IMR-90 (cell line): ENCODE measurements at regions not wholly inside any gene's neighbourhood (a gene's known extent, or its start where the extent isn't known, plus 50 kb on each side); places are given as distances from the start of the nearest gene placed in this dataset.

Experiments
- ATAC-seq: fragments of 200-7000 bp; cut with Tn5 transposase; 2 replicates; pipeline ENCODE4 v1.9.1; 2020; ENCODE audit warnings: low read depth, mild to moderate bottlenecking, moderate library complexity
- BruUV-seq: library from RNA; stranded (reverse); fragments of 400-500 nt; replicated peaks from 2 replicates; lab custom pipeline; 2021; lab: Mats Ljungman, UMichigan
- CTCF ChIA-PET: fragments of 300-600 bp; formaldehyde crosslinking; extraction: SDS; loops from one replicate; lab custom pipeline; 2021; ENCODE audit warnings: antibody characterized with exemption; lab: Yijun Ruan, JAX
- POLR2A ChIA-PET: fragments of 300-600 bp; sonication (Branson Sonifier 250); formaldehyde crosslinking; loops from one replicate; lab custom pipeline; 2022; ENCODE audit warnings: antibody characterized with exemption; ENCODE audit not compliant: unreplicated experiment; lab: Charles Lee
- DNase-seq: peaks from one replicate; pipeline ENCODE4 v3.0.0; 2013
- H2AFZ ChIP-seq: replicated peaks from 2 replicates; pipeline ENCODE3; 2013; ENCODE audit warnings: low read length, mild to moderate bottlenecking; ENCODE audit not compliant: poor library complexity
- H2AK5ac ChIP-seq: 2 replicates; pipeline ENCODE4 v1.6.1; 2013; ENCODE audit warnings: low read depth, low read length, inconsistent platforms
- H2AK9ac ChIP-seq: replicated peaks from 2 replicates; pipeline ENCODE3; 2013; ENCODE audit warnings: mild to moderate bottlenecking, low read depth, low read length, moderate library complexity; ENCODE audit not compliant: poor library complexity
- H2BK120ac ChIP-seq: 2 replicates; pipeline ENCODE4 v1.6.1; 2013; ENCODE audit warnings: low read depth, low read length, inconsistent platforms
- H2BK15ac ChIP-seq: 3 replicates; pipeline ENCODE4 v1.6.1; 2013; ENCODE audit warnings: low read depth, low read length, inconsistent platforms
- H2BK20ac ChIP-seq: 2 replicates; pipeline ENCODE4 v1.6.1; 2013; ENCODE audit warnings: low read depth, mild to moderate bottlenecking, inconsistent platforms, low read length, moderate library complexity
- H2BK5ac ChIP-seq: 2 replicates; pipeline ENCODE4 v1.6.1; 2013; ENCODE audit warnings: mild to moderate bottlenecking, low read depth, low read length, inconsistent platforms; ENCODE audit not compliant: poor library complexity, severe bottlenecking
- H3K14ac ChIP-seq: replicated peaks from 2 replicates; pipeline ENCODE4 v1.6.1; 2013; ENCODE audit warnings: low read depth, low read length, inconsistent platforms
- H3K18ac ChIP-seq: 2 replicates; pipeline ENCODE4 v1.6.1; 2013; ENCODE audit warnings: low read depth, low read length, control low read depth
- H3K23ac ChIP-seq: 2 replicates; pipeline ENCODE4 v1.6.1; 2013; ENCODE audit warnings: low read depth, low read length, inconsistent platforms
- H3K27ac ChIP-seq: 2 replicates; pipeline ENCODE4 v1.5.1; 2013; ENCODE audit warnings: mild to moderate bottlenecking, control low read depth, low read length; ENCODE audit not compliant: insufficient read depth
- H3K27me3 ChIP-seq: 2 replicates; pipeline ENCODE4 v1.6.1; 2013; ENCODE audit warnings: low read length; ENCODE audit not compliant: control insufficient read depth, insufficient read depth
- H3K36me3 ChIP-seq: 2 replicates; pipeline ENCODE4 v1.6.1; 2013; ENCODE audit warnings: low read length, mixed read lengths; ENCODE audit not compliant: control insufficient read depth, insufficient read depth
- H3K4ac ChIP-seq: 2 replicates; pipeline ENCODE4 v1.6.1; 2013; ENCODE audit warnings: low read depth, low read length, inconsistent platforms
- H3K4me1 ChIP-seq: 2 replicates; pipeline ENCODE4 v1.6.1; 2013; ENCODE audit warnings: low read length, mixed read lengths; ENCODE audit not compliant: control insufficient read depth, insufficient read depth
- H3K4me2 ChIP-seq: 2 replicates; pipeline ENCODE4 v1.6.1; 2013; ENCODE audit warnings: low read depth, mild to moderate bottlenecking, control low read depth, low read length, moderate library complexity
- H3K4me3 ChIP-seq: 2 replicates; pipeline ENCODE4 v1.5.1; 2013; ENCODE audit warnings: low read depth, mild to moderate bottlenecking, control low read depth, low read length, moderate library complexity; ENCODE audit not compliant: insufficient read depth
- H3K56ac ChIP-seq: 2 replicates; pipeline ENCODE4 v1.6.1; 2013; ENCODE audit warnings: low read length, inconsistent platforms; ENCODE audit not compliant: insufficient read depth; ENCODE audit errors: extremely low read depth
- H3K79me1 ChIP-seq, 2 experiments: 2 replicates each; pipeline ENCODE4 v1.6.1; 2013; ENCODE audit warnings: low read length in 2 of 2, inconsistent platforms in 1 of 2, low read depth in 1 of 2
- H3K9ac ChIP-seq: 2 replicates; pipeline ENCODE4 v1.6.1; 2013; ENCODE audit warnings: low read depth, low read length, control low read depth
- H3K9me1 ChIP-seq: 2 replicates; pipeline ENCODE4 v1.6.1; 2013; ENCODE audit warnings: low read length, inconsistent platforms; ENCODE audit not compliant: insufficient read depth
- H3K9me3 ChIP-seq: 2 replicates; pipeline ENCODE4 v1.6.1; 2013; ENCODE audit warnings: low read length; ENCODE audit not compliant: control insufficient read depth, insufficient read depth
- H4K20me1 ChIP-seq: 2 replicates; pipeline ENCODE4 v1.6.1; 2013; ENCODE audit warnings: low read length, inconsistent platforms; ENCODE audit not compliant: insufficient read depth
- H4K5ac ChIP-seq: 2 replicates; pipeline ENCODE4 v1.6.1; 2013; ENCODE audit warnings: mild to moderate bottlenecking, low read depth, low read length, control low read depth
- H4K8ac ChIP-seq, 2 experiments: 2 replicates each; pipeline ENCODE4 v1.6.1; 2013; ENCODE audit warnings: low read depth in 2 of 2, low read length in 2 of 2, control low read depth in 1 of 2, inconsistent platforms in 1 of 2
- H4K91ac ChIP-seq: 2 replicates; pipeline ENCODE4 v1.6.1; 2013; ENCODE audit warnings: low read depth, low read length, inconsistent platforms; ENCODE audit not compliant: insufficient read depth
- CEBPB ChIP-seq: IDR thresholded peaks from 2 replicates; pipeline ENCODE4 v1.6.1; 2012; ENCODE audit warnings: low read depth, low read length, improper control_type of control experiment
- CHD1 ChIP-seq: IDR thresholded peaks from 2 replicates; pipeline ENCODE4 v1.6.1; 2012; ENCODE audit warnings: low read depth, low read length, improper control_type of control experiment
- FOS ChIP-seq: fragments of 150-350 bp; IDR thresholded peaks from 2 replicates; pipeline ENCODE4 v1.6.1; 2016; ENCODE audit warnings: low read depth, low read length
- MAFK ChIP-seq: IDR thresholded peaks from 2 replicates; pipeline ENCODE4 v1.6.1; 2012; ENCODE audit warnings: low read depth, low read length, improper control_type of control experiment
- MXI1 ChIP-seq: IDR thresholded peaks from 2 replicates; pipeline ENCODE4 v1.6.1; 2012; ENCODE audit warnings: low read depth, mild to moderate bottlenecking, low read length, moderate library complexity, borderline replicate concordance
- NFE2L2 ChIP-seq: fragments of 150-350 bp; IDR thresholded peaks from 2 replicates; pipeline ENCODE4 v1.6.1; 2016; ENCODE audit warnings: low read depth, mild to moderate bottlenecking, low read length
- POLR2A ChIP-seq: IDR thresholded peaks from 2 replicates; pipeline ENCODE4 v1.6.1; 2012; ENCODE audit warnings: mild to moderate bottlenecking, low read depth, low read length
- RCOR1 ChIP-seq: IDR thresholded peaks from 2 replicates; pipeline ENCODE4 v1.6.1; 2012; ENCODE audit warnings: mild to moderate bottlenecking, low read length, improper control_type of control experiment; ENCODE audit not compliant: insufficient replicate concordance
- RFX5 ChIP-seq: IDR thresholded peaks from 2 replicates; pipeline ENCODE4 v1.8.0; 2012; ENCODE audit warnings: low read depth, mild to moderate bottlenecking, low read length, moderate library complexity
- SMC3 ChIP-seq: fragments of 150-350 bp; IDR thresholded peaks from 2 replicates; pipeline ENCODE4 v1.6.1; 2016; ENCODE audit warnings: low read depth, mild to moderate bottlenecking, antibody characterized with exemption, low read length, moderate library complexity
- WGBS, 2 experiments: methylation state at CpG; one replicate each; pipeline versions ENCODE4 v1.1.5 to v1.1.7; 2013; ENCODE audit warnings: missing lambda C conversion rate in 2 of 2; ENCODE audit not compliant: insufficient read length in 1 of 2; ENCODE audit errors: extremely low coverage in 2 of 2; 5-methylcytosine and 5-hydroxymethylcytosine counted together
- dilution Hi-C: fragments of 300-500 bp; cut with HindIII; formaldehyde crosslinking; loops from one replicate; pipeline ENCODE4 v1.14.3; 2018; ENCODE audit warnings: low sequenced_read_pairs; ENCODE audit not compliant: unreplicated experiment
- in situ Hi-C: fragments of 300-500 bp; cut with MboI; formaldehyde crosslinking; loops from 3 replicates; pipeline ENCODE4 v1.14.3; 2019; ENCODE audit warnings: low sequenced_read_pairs, inconsistent platforms, mixed read lengths
- intact Hi-C: fragments of 100-400 bp; cut with micrococcal nuclease; formaldehyde crosslinking; loops from 2 replicates; pipeline ENCODE4 v1.10.0; 2022

GRCh38 chr4:37754410-37755185, 68.4 kb upstream of the RELL1 start:
- H3K18ac ChIP-seq: no peak overlapping the region
- in situ Hi-C loops (no loop called here), intact Hi-C loops (no loop called here), dilution Hi-C loops (no loop called here)
- H3K9ac ChIP-seq: no peak overlapping the region
- CTCF ChIA-PET: interaction anchor here (0.6 kb wide), 1 partner anchor 58 kb away, joined by 3 read pairs; no protein-coding TSS in a partner anchor
- peaks cover 21% of the 10 kb centered on the region for H3K27me3 ChIP-seq
- no TSS peak for BruUV-seq
- H2AK5ac ChIP-seq: no peak overlapping the region
- H4K5ac ChIP-seq: no peak overlapping the region
- H3K79me1 ChIP-seq: no peaks in the 10 kb centered on the region
- ATAC-seq (no peak), DNase-seq (no peak)
- H3K36me3 ChIP-seq: no peaks in the 10 kb centered on the region
- H3K4me3 ChIP-seq: no peak overlapping the region
- WGBS, 2 experiments: no CpG with 5 or more reads among the region's 6 CpGs
- H4K20me1 ChIP-seq: no peaks in the 10 kb centered on the region
- no peak overlapping the region for H3K56ac ChIP-seq
- no peak for TF ChIP-seq FOS
- TF ChIP-seq CHD1: no peak
- TF ChIP-seq MAFK: no peak
- TF ChIP-seq POLR2A: no peak
- TF ChIP-seq NFE2L2: no peak
- TF ChIP-seq RFX5: no peak
- TF ChIP-seq CEBPB: no peak
- TF ChIP-seq RCOR1: no peak
- no peak for TF ChIP-seq MXI1
- TF ChIP-seq SMC3: no peak
- H2BK15ac ChIP-seq: no peak overlapping the region
- H3K4me2 ChIP-seq: no peak overlapping the region
- H3K4me1 ChIP-seq: no peaks in the 10 kb centered on the region
- no peak overlapping the region for H2BK120ac ChIP-seq
- peak overlapping the region; percentile 58 for H2AFZ ChIP-seq
- no peak overlapping the region for H3K27ac ChIP-seq
- no peak overlapping the region for H3K23ac ChIP-seq
- H3K14ac ChIP-seq: no peak overlapping the region
- H3K9me3 ChIP-seq: no peaks in the 10 kb centered on the region
- no peaks in the 10 kb centered on the region for H3K9me1 ChIP-seq
- POLR2A ChIA-PET: no interaction called here
- no peak overlapping the region for H2AK9ac ChIP-seq
- no peak overlapping the region for H2BK20ac ChIP-seq
- no peak overlapping the region for H4K91ac ChIP-seq
- no peak overlapping the region for H2BK5ac ChIP-seq
- no peak overlapping the region for H4K8ac ChIP-seq
- no peak overlapping the region for H3K4ac ChIP-seq
